OCI-LY3 (cell line): ENCODE measurements at regions not wholly inside any gene's neighbourhood (a gene's known extent, or its start where the extent isn't known, plus 50 kb on each side); places are given as distances from the start of the nearest gene placed in this dataset.
"Not testable (repeated sequence)": the region's sequence is repeated elsewhere in the genome, so short reads cannot be mapped to it uniquely, and the experiment has no call there.

Experiments
- EZH2phosphoT487 ChIP-seq: fragments of 200-600 bp; shearing (Covaris generic); IDR thresholded peaks from 2 replicates; pipeline ENCODE4 v1.6.1; 2018; ENCODE audit warnings: antibody characterized with exemption, mixed run types, low read depth
- TF ChIP-seq, protein P1 (sequence below): fragments of 200-600, 300-600 bp; sonication (generic); IDR thresholded peaks from 2 replicates; pipeline ENCODE4 v1.5.1; 2014; ENCODE audit warnings: antibody characterized with exemption, low read length, low read depth

DNA sequence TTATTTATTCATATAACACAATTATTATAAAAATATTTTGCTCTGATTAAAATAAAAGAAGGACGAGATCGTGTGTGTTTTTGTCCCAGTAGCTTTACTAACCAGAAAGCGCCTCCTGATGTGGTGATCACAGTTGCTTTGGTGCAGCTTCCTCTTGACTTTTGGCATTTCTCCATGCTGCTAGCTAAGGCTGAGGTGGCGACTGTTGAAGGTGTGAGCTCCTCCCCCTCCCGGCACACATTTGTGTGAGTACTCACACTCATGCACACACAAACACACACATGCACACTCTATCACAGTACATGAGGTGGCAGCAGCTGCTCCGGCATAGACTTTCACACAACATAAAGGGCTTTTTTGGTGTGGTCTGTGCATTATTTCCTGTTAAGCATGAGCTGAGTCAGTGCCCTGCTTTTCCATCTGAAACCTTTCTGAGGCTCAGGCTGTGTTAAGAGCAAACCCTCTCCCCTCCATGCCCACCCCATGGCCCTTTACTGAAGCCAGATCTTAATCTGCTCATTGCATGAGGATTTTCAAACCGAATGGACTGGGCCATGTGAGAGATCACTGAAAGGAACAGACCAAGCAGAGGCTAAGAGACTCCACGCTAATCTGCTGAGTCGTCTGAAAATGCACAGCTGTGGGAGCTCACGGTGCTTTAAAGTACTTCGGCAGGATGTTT is 53.3 kb downstream of the FOXD4L1 start:
- TF ChIP-seq, protein P1, sequence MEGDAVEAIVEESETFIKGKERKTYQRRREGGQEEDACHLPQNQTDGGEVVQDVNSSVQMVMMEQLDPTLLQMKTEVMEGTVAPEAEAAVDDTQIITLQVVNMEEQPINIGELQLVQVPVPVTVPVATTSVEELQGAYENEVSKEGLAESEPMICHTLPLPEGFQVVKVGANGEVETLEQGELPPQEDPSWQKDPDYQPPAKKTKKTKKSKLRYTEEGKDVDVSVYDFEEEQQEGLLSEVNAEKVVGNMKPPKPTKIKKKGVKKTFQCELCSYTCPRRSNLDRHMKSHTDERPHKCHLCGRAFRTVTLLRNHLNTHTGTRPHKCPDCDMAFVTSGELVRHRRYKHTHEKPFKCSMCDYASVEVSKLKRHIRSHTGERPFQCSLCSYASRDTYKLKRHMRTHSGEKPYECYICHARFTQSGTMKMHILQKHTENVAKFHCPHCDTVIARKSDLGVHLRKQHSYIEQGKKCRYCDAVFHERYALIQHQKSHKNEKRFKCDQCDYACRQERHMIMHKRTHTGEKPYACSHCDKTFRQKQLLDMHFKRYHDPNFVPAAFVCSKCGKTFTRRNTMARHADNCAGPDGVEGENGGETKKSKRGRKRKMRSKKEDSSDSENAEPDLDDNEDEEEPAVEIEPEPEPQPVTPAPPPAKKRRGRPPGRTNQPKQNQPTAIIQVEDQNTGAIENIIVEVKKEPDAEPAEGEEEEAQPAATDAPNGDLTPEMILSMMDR: not testable (repeated sequence)
- TF ChIP-seq EZH2phosphoT487: not testable (repeated sequence)
